GM18519 (cell line): ENCODE measurements at regions not wholly inside any gene's neighbourhood (a gene's known extent, or its start where the extent isn't known, plus 50 kb on each side); places are given as distances from the start of the nearest gene placed in this dataset.
"Not testable (repeated sequence)": the region's sequence is repeated elsewhere in the genome, so short reads cannot be mapped to it uniquely, and the experiment has no call there.

ENCODE experiments used
- ATAC-seq: cut with Tn5 transposase; IDR thresholded peaks from one replicate; pipeline ENCODE4 v1.9.1; 2021; ENCODE audit warnings: mild to moderate bottlenecking, moderate library complexity; ENCODE audit not compliant: unreplicated experiment, low FRiP score

DNA sequence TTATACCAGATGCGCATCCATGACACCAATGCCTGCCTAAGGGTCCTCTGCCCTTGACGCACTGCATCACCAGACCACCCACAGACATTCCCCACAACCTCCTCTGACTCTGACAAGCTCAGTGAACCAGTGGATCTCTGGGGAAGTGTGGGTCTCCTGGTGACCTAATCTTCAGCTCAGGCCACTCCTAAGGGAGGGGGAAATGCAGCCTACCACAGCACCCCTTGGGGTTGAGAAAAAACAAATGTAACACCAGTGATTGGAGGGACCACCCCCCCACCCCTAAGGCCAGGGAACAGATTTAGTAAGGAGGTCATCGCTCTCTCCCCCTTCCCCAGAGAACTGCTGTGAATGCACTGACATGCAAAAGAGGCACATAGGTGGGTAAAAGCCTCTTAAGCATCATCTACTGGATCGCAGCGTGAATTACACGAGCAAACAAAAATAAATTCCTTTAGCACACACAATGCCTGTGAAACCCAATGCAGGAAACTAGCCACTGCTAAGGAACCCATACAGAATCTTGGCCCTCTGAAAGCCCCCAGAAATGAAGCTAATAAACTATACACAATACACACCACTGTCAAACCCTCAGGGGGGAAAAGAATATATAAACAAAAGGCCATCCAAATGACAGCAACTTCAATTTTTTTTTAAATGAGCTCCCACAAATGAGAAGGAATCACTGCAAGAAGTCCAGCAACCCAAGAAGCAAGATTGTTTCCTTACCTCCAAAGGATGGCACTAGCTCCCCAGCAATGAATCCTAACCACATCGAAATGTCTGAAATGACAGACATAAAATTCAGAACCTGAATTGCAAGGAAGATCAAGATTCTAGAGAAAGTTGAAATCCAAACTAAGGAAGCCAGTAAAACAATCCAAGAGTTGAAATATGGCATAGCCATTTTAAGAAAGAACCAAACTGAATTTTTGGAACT, 513.7 kb upstream of the PTGER4 start:
- no peak for ATAC-seq

DNA sequence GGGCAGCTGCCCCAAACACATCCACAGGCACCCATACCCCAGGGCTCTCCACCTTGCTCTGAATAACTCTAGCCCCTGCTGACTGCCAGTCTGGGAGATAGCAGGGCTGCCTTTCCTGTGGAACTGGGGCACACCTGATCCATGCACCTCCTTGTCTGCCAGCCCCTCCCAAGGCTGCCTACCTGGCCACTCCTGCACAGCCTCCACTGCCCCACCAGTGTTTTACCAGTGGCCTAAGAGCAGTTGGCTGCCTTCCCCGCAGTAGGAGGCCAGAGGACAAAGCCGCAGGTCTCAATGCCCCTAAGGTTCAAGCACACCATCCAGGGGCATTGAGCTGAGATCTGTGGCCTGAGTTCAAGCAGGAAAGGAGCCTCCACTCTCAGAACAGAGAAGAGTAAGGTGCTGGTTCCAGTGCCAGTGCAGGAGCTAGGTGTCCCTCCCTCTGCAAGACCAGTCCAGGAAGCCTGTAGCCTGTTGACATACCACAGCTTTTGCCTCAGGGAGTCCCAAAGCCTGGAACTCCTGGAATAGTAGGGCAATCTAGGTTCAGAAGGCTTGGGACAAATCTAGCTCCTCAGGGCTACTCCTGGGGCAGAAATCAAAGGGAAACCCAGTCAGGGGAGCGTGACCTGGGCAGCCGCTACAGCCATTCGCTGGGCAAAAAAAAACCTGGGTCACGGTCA, 514.5 kb upstream of the PTGER4 start:
- ATAC-seq = no peak

DNA sequence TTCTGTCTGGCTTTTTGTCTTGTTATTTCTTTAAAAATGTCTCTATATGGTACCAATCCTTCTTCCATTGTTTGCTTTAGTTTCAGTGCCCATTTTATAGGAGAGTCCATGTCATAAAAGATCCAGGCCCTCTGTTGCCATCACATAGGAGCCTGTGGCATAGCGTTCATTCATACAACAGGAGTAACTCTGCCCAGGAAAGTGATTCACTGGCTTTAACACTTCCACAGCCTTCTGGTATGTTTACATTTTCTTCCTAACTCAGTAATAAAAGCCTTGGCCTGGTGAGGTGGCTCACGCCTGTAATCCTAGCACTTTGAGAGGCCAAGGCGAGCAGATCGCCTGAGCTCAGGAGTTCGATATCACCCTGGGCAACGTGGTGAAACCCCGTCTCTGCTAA, 519.3 kb upstream of the PTGER4 start:
- ATAC-seq = no peak

DNA sequence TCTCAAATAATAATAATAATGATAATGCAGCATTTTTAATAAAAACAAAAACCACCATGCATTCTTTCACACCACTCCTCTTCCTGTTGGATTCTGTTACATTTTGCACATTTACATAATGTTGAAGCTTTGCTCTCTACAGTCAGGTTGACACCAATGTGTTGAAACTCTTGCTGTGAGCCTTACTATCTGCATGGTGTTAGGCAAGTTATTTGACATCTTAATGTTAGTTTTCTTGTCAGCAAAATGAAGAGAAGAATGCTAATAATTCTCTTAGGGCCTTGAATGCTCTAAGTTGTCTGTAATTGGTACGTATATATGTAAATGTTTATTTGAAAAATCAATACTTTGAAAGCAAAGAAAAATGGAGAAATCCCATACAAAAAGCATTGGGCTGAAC, 525.5 kb upstream of the PTGER4 start:
- no peak for ATAC-seq

DNA sequence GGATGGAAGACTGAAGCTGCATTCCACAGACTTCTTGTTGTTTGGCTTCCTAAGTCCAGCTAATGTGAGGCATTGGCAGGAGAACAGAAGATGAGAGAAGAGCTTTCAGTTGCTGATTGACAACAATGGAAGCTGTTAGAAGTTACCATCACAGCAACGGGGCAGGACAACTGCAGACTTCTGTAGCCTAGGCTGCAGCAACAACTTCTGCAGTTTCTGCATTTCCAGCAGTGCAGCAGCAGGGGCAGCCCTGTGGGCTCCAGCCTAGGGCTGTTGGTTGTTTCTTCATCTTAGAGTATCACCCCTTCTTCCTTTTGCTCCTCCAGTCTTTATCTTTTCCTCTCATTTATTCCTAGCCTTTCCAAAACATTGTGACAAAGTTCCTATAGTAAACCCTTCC, 528.8 kb upstream of the PTGER4 start:
- no peak for ATAC-seq

DNA sequence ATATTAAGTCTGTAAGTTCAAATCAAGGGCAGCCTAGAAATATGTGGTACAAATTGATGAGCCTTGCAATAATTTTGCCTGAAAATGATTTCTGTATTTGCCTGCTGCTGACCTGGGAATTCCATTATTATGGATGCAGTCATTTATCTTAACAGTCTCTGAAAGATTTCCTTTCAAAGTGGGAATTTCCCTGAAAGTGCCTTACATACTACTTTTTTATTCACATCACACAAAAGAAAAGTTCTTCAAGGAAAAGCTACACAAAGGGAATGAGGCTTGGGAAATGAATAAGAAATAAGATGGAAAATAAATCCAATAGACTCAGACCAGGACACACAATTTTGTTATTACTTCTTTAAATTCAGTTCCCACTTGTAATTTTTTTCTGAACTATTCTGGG, 537.8 kb upstream of the PTGER4 start:
- no peak for ATAC-seq

DNA sequence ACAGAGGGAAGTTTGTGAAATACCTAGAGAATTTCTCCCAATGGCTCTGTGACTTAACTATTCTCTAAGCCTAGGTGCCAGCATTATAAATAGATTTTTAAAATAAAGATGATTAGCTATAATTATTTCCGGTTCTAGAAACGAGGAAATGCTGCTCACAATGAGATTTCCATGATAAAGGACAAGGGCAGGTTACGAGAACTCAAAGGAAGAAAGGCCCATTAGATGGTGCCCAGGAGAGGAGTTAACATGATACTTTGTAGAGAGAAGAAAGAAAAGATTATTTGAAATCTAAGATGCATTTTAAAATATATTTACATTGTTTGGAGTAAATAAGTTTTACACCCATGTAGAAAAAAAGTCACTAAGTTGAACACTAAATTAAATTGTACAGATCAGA, 538.3 kb upstream of the PTGER4 start:
- ATAC-seq = no peak

DNA sequence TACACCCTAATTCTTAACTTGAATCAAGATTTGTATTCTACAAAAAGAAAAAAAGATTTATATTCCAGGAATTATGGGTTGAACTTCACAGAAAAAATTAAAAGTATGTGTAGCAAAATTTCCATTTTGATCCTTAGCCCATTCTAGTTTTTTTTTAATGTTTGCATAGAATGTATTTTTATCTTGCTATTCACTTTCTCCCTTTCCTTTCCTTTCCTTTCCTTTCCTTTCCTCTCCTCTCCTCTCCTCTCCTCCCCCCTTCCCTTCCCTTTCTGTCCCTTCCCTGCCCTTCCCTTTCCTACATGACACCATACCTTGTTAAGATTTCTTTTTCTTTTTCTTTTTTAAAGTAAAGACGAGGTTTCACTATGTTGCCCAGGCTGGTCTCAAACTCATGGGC, 542.5 kb upstream of the PTGER4 start:
- no peak for ATAC-seq

DNA sequence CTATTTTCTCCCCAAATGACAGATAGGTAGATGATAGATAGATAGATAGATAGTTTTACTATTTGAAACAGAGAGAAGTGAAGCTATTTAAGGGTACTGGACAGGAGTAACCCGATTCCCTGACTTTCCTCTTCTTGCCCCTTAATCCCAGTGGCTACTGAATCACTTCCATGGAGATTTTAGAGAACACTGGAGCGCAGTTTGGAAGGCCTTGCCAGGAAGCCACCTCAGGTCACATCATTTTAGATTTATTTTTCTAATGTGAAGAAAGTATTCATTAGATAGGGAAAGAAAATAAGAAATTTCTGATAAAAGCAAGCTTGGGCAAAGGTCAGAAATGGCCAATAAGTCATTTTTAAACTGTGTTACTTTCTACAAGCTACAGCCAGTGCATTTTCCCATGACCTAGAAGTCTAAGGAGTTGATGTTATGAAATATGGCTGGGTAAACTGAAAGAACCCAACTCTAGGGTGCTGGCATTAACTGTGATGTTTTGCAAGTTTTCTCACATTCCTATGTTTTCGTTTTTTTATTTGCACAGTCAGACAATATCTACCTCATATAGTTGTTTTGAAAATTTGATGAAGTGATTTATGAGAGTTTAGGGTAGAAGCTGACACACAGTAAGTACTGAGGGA, 544.7 kb upstream of the PTGER4 start:
- no peak for ATAC-seq

DNA sequence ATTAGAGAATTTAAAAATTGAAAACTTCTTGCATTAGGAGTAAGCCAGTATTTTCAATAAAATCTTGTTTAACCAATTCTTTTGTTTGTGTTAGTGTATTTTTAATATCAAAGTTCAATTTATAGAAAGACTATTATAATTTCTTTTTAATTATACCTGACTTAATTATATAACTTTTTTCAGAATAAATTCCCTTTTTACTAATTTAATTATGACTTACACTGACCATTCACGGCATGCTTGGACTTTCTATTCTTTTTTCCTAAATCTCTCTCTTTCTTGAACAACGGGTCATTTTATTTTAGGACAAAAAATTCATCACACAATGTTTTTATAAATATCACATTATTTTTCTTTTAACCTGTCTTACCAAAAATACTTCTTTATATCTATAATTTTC, 555.3 kb upstream of the PTGER4 start:
- no peak for ATAC-seq

DNA sequence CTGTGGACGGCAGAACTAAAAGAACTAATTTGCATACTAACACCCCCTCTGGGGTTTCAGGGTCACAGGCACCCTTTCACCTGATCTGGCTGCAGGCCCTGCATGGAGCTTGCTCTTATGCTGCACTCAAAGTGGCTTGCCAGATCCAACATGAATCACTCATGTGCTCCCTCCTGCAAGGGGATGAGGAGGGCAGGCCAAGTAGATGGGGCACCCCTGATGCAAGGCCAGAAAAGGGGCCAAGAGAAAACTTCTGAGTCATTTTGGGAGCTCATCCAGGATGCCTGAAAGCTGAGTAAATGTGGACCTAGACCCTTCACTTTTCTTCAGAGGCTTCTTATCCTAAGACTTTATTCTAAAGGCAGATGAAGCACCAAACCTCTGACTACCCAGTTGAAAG, 558.5 kb upstream of the PTGER4 start:
- no peak for ATAC-seq

DNA sequence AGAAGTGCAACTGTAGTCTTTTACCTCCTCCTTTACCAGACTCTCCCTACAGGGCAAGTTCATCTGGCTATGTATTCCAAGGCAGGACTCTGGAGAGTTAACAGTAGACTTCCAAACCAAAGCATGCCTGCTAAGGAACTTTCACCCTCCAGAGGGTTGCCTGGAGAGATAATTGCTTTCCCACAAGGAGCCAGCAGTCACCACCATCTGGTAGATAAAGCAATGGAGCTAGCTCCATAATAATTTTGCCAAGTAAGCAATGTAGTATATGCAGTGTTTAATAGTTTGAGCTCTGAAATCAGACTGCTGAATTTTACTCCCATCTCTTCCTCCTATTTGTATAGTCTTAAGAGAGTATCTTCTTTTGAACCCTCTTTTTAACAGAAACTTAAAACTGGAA, 566.8 kb upstream of the PTGER4 start:
- ATAC-seq = no peak

DNA sequence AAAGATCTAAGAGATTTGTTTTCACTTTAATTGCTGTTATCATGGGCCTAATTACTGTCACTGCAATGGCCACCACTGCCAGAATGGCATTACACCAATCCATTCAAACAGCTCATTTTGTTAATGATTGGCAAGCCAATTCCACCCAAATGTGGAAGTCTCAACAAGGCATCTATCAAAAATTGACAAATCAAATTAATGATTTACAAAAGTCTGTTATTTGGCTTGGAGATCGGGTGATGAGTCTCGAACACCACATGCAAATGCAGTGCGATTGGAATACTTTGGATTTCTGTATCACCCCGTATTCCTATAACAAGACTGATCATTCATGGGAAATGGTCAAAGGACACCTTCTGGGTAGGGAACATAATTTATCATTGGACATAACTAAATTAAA, 568.7 kb upstream of the PTGER4 start:
- ATAC-seq = not testable (repeated sequence)

DNA sequence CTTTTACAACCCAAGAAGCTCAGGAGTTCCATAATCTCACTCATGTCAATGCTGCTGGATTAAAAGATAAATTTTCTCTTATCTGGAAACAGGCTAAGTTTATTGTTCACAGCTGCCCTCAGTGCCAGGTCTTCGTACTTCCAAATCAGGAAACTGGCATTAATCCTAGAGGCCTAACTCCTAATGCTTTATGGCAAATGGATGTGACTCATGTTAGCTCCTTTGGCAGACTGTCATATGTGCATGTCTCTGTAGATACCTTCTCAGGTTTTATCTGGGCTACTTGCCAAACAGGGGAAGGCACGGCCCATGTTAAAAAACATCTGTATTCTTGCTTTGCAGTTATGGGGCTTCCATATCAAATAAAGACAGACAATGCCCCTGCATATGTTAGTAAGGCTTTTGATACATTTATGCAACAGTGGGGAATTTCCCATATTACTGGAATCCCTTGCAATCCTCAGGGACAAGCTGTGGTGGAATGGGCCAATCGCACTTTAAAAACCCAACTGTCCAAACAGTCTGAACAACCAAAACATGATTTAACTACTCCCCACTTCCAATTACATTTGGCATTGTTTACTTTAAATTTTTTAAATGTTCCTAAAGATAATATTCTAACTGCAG, 570.8 kb upstream of the PTGER4 start:
- not testable (repeated sequence) for ATAC-seq

DNA sequence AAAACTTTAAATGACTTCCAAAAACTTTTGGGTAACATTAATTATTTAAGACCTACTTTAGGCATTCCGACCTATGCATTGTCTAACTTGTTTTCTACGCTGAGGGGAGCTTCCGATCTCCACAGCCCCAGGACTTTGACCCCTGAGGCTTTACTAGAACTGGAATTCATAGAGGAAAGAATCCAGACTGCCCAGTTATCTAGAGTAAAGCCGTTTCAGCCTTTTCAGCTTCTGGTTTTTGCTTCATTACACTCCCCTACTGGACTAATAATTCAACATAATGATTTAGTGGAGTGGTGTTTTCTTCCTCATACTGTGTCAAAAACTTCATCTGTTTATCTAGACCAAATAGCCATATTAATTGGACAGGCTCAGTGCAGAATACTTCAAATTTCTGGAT, 571.9 kb upstream of the PTGER4 start:
- not testable (repeated sequence) for ATAC-seq

DNA sequence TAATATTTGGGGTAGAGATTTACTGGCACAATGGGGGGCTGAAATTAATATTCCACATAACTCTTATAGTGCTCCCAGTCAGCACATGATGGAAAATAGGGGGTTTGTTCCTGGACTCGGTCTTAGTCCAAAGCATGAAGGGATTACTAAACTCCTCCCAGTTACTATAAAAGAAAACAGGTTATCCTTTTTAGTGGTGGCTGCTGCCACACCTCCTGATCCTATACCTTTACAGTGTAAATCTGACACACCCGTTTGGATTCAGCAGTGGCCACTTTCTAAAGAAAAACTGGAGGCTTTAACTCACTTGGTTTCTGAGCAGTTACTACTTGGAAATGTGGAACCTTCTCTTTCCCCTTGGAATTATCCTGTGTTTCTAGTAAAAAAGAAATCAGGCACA, 572.9 kb upstream of the PTGER4 start:
- no peak for ATAC-seq

DNA sequence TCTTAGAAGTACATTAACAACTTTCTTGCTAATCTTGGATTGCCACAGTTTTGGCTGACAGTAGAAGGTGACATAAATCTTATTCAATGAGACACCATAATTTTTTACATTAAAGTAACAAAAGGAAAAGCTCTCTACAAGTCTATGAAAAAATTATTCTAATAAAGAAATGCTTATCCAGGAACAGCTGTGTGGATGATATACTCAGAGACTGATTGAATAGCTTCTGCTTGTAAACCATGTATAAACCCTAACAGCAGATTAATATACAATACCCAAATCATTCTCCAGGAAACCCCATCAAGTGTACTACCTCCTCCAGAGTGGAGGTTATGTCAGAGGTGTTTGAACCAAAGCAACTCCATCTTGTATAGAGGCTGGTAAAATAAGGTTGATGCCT, 581.4 kb upstream of the PTGER4 start:
- no peak for ATAC-seq

DNA sequence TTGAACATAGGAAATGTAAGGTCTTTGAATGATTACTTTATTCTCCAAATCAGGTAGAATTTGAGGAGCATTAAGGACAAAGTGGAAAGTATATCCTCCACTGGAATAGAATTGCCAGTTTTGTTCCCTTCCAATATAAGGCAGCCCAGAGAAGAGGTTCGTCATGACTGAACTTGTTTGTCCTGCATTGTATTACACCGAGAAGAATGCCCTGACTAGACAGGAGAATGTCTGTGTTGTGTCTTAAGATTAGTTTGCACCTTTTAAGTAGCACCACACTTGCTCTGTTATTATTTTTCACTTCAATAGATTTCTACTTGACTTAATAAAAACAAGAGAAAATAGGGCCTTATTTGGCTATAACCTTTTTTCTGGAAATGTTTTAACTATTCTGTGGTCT, 586.2 kb upstream of the PTGER4 start:
- no peak for ATAC-seq

DNA sequence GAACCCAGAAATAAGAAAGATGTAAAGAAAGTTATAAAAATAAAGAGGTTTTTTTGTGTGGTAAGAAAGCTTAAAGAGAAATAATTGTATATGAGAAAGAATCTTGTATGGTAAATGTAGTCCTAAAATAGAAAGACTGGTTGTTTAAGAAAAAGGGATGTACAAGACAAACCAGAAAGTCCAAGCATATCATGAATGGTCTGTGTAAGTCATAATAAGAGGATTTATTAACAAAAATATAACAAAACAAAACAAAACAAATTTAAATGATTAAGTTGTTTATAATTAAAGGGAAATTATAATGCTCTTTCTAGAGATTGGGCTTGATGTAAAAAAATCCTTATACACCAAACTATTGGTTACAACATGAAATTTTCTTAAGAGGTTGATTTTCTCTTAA, 590.4 kb upstream of the PTGER4 start:
- ATAC-seq = no peak

DNA sequence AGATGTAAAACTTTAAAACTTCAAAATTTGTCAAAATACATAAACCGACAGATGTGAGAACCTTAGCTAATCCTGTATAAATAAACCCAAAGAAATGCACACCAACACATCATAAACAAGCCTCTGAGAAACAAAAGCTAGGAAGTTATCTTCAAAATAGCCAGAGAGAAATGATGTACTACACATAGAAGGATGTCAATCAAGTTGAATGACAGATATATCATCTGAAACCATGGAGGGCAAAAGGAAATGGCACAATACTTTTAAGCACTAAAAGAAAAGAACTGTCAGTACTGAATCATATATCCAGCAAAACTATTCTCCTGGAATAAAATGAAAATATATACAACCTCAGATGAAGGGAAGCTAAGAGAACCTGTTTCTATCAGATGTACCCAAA, 595.1 kb upstream of the PTGER4 start:
- no peak for ATAC-seq

DNA sequence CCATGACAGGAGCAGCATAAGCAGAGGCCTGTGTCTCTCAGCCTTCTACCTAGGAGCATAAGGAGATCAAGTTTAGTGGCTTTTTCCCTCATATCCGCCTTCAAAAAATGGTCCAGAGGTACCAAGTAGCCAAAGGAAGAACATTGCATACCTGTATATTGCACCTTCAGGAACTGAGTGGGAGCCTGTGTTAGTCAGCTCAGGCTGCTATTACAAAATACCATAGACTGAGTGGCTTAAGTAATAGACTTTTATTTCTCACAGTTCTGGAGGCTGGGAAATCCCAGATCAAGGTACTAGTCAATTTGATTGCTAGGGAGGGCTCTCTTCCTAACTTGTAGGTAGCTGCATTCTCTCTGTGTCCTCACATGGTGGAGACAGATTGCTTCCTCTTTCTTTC, 597.4 kb upstream of the PTGER4 start:
- ATAC-seq = no peak
